GM19452 (cell line): ENCODE measurements at regions not wholly inside any gene's neighbourhood (a gene's known extent, or its start where the extent isn't known, plus 50 kb on each side); places are given as distances from the start of the nearest gene placed in this dataset.

Experiments
- ATAC-seq: cut with Tn5 transposase; IDR thresholded peaks from one replicate; pipeline ENCODE4 v1.9.1; 2021; ENCODE audit not compliant: unreplicated experiment

DNA sequence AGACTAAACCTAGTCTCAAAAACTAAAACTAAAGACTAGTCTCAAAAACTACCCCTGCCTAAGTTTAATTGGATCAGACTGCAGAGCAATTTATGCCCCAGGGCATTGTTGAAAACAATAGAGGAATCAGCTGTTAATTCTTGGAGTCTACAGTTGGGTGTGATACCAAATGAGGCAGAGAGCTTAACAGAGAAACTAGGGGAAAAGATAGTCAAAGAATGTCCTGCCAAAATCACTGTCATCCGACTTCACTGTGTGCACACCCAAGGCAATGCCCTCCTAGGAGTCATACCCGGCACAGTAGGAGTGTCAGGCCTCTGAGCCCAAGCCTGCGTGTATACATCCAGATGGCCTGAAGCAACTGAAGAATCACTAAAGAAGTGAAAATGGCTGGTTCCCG lies 90.5 kb upstream of the TOMM7 start:
- ATAC-seq: no peak

DNA sequence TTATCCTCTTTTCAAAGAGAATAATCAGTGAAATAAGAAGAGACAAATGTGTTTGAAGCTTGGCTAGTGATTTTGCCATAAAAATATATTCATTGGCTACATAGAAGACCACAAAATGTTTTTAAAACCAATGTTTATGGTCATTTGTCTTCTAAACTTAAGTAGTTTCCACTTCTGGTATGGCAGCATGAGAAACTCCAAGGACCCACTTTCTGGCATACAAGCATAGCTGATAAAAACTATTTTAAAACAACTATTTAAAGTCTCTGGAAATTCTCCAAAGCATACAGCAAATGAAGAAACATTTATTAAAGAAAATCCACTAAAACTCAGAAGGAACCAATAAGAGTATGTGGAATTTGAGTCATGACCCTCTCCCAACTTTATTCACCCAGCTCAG lies 89.2 kb upstream of the TOMM7 start:
- no peak for ATAC-seq

DNA sequence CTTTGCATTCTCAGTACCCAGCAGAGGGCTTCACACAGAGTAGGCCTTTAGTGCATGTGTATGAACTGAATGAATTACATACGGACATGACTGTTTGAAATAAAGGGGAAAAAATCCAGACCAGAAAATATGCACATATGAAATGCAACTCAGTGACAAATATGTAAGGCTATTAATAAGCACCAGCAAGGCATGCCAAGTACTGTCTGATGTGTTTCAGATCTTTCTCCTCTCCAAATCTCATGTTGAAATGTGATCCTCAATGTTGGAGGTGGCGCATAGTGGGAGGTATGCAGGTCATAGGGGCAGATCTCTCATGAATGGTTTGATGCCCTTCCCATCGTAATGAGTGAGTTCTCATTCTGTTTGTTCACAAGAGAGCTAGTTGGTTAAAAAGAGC lies 87.3 kb upstream of the TOMM7 start:
- ATAC-seq: no peak

DNA sequence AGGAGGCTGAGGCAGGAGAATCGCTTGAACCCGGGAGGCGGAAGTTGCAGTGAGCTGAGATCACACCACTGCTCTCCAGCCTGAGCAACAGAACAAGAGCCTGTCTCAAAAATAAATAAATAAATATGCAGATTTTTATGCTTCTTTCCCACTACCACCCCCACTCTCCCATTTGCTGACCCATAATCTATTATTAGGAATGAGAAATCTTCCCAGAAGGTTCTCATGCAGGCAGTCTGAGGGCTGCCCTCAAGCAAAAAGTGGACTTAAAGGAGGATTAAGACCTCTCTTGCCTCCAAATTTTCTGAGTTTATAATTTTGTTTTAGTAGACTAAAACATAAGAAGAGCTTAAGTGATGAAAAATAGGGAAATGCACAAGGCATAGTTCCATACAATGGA lies 85.2 kb upstream of the TOMM7 start:
- no peak for ATAC-seq

DNA sequence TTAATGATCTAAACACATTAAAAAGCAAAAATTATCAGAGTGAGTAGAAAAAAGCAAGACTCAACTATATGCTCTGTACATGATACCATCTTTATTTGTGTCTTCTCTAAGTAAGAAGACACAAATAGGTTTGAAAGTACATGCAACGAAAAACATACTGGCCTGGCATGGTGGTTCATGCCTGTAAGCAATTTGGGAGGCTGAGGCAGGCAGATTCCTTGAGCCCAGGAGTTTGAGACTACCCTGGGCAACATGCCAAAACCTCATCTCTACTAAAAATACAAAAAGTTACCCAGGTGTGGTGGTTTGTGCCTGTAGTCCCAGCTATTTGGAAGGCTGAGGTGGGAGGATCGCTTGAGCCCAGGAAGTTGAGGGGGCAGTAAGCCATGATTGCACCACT lies 78.1 kb upstream of the TOMM7 start:
- ATAC-seq: no peak

GRCh38 chr7:22900101-22900500 lies 77.5 kb upstream of the TOMM7 start:
- ATAC-seq: no peak

- no peak for ATAC-seq
Observed at GRCh38 chr7:22896917-22897316, 74.3 kb upstream of the TOMM7 start.

DNA sequence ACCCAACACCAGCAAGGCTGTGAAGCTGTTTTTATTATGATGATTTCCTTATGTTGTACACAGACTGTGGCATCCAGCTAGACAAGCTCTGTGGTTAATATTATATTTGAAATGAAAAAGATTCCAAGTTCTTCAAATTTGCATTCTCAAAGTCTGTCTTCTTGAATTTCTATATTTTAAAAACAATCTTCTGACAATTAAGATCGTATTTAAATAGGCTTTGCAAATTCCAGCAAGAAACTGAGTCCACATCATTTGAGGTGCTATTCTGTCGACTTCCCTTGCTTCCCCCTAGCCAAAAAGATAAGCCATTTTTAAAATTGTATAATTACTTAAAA lies 73.1 kb upstream of the TOMM7 start:
- no peak for ATAC-seq

- no peak for ATAC-seq
Observed at GRCh38 chr7:22895140-22895827, 72.6 kb upstream of the TOMM7 start.

- ATAC-seq: no peak
Observed at GRCh38 chr7:22894546-22894945, 71.9 kb upstream of the TOMM7 start.

DNA sequence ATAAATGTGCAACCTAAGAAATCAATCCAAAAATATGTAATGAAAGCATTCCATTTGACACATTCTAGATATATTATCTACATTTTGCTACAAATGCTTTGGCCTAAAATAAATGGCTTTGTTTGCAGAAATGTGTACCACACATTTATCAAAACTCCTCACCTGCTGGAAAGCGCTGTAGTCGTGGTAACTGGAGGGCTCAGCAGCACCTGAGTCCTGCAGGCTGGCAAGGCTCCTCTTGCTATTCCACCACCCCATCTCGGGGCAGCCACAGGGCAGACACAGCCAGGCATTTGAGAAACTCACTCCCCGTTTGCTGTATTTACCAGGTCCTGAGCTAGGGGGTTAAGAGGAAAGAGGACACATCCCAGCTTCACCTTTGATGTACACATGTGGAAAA lies 68.1 kb upstream of the TOMM7 start:
- ATAC-seq: no peak

DNA sequence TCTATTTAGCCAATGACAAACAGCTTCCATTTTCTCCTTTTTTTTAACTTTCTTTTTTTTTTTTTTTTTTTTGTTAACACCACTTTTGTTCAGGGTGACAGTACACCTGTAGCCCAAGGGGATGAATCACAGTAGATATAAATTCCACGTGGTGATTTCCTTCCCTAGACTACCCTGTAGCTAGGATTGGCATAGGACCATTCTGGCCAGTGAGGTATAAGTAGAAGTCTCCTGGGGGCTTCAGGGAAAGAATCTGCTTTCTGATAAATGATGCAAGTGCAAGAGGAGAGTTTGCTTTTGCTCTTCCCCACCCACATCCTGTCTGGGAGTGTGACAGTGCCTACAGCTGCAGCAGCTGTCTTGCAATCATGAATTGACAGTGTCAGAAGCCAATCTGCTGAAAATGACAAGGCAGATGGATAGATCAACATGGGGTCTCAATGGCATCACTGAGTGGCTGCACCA lies 63.2 kb upstream of the TOMM7 start:
- peak; percentile 92 for ATAC-seq

DNA sequence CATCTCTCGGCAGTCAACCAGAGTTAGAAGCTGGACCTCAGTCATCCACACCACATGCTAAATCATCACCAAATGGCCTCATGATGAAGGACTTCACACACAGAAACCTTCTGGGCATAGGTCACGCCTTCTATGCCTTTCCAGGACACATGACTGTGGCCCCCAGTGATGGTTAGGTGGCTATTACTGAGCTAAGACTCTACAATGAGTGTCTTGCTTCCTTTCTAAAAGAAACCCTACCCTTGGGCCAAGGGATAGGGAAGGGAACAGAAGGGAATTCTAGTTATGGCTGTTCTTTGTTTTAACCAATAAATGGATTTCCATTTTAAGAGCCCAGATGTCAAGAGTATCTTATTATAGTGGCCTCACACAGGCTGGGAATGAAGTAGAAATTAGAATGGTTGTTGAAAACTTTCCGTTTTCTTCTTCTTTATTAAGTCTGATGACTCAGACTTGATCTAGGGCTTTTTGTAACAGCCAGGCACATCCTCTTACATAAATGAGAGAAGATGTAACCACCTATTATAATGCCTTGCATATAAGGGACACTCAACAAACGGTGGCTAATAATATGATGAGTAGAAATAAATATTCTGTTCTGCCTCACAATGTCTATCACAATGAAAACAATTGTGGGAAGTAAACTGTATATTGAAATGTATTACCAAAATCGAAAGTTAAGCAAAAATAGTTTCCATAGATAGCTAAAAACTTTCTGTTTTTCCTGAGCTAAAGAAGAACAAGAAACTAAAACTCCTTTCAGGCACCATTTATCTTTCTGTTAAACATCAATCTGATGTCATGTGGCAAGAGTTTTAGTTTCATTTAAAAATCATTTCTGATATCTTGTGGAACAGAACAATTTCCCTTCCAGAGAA lies 62.5 kb upstream of the TOMM7 start:
- peak; percentile 55 for ATAC-seq

DNA sequence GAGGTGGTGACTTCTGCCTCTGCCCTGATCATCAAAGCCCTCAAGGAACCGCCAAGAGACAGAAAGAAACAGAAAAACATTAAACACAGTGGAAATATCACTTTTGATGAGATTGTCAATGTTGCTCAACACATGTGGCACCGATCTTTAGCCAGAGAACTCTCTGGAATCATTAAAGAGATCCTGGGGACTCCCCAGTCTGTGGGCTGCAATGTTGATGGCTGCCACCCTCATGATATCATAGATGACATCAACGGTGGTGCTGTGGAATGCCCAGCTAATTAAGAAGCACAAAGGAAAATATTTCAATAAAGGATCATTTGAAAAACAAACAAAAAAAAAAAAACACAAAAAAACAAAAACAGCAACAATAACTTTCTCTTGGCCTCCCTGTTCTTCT lies 59.5 kb upstream of the TOMM7 start:
- ATAC-seq: no peak

DNA sequence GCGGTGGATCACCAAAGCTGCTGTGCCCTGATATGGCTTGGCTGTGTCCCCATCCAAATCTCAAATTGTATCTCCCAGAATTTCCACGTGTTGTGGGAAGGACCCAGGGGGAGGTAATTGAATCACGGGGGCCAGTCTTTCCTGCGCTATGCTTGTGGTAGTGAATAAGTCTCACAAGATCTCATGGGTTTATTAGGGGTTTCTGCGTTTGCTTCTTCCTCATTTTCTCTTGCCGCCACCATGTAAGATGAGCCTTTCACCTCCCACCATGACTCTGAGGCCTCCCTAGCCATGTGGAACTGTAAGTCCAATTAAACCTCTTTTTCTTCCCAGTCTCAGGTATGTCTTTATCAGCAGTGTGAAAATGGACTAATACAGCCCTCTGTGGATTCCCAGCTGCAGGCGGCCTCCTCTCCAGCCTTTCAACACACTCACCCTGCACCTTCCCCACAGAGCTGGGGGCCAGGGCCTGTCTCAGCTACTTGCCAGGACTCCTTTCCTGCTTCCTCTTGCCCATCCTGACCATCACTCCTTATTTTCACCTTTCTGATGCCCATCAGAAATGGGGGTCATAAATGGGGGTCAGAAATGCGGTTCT lies 57.2 kb upstream of the TOMM7 start:
- no peak for ATAC-seq

DNA sequence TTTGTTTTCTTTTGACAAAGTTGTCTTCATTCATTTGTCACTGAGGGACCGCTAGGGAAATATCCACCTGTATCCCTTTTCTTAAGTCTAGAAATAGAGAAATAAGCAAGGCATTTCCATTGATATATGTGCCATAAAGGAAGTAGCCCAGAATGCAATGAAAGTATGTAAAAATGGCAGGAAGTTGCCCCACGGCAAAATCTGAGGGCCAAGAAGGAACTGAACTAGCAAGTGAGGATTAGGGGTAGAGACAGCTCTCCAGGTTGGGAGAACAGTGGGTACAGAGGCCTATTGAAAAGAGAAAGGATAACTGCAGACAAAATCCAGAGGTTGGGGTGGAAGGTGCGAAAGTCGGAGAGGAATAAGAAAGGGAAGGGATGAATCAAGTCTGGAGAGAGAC lies 56.6 kb upstream of the TOMM7 start:
- ATAC-seq: no peak

- ATAC-seq: no peak
Observed at GRCh38 chr7:22876986-22877729, 54.5 kb upstream of the TOMM7 start.

DNA sequence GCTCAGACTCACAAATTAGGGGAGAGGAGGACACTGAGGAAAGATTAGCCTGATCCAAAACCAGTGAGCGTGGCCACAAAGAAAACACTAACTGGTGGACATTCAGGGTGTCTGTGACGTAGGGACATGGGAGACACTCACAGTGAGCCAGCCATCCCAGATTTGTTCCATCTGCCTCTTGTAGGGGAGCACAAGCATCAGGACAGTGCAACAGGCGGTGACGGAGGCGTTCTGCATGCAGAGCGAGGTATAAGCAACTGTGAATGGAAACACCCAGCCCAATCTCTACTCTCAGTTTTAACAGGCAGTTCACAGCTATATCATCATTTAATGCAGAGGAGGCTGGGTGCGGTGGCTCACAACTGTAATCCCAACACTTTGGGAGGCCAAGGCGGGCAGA lies 52.8 kb upstream of the TOMM7 start:
- no peak for ATAC-seq

DNA sequence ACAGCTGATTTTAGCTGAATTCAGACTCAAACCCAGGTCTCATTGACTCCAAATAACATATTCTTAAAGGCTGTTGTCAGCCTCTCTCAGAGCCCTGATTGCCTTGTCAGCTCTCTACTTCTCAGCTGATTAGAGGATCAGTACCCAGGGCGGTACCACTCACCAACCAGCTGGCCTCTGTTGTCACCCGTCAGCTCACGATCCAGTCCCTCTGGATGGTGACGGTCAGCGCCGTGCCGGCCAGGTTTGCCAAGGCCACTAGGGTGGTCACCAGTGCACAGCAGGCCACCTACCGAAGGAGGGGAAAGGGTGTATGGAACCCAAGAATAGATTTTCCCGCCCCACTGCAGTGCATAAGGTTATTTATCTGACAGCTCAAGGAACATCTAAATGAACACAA lies 52.3 kb upstream of the TOMM7 start:
- ATAC-seq: no peak
